ENCODE measurements at regions not wholly inside any gene's neighbourhood (a gene's known extent, or its start where the extent isn't known, plus 50 kb on each side); places are given as distances from the start of the nearest gene placed in this dataset.
"Not testable (repeated sequence)": the region's sequence is repeated elsewhere in the genome, so short reads cannot be mapped to it uniquely, and the experiment has no call there.

DNA sequence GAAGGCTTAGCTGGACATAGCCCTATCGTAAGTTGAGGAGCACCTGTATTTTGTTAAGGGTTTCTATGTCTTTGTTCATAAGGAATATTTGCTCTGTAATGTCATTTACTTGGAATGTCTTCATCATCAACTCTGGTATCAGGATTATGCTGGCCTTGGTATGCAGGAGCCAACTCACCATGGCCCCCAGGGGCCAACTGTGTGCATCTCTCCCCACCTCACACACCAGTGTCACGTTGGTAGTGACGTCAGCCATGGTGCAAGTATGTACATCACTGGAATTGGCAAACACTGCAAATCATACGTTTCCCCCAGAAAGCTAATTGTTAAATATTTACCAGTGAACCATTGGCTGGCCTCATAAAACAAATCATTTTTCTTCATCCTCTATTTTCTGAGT, 70.8 kb downstream of the YTHDF1 start:
- DNase-seq: no peak

DNA sequence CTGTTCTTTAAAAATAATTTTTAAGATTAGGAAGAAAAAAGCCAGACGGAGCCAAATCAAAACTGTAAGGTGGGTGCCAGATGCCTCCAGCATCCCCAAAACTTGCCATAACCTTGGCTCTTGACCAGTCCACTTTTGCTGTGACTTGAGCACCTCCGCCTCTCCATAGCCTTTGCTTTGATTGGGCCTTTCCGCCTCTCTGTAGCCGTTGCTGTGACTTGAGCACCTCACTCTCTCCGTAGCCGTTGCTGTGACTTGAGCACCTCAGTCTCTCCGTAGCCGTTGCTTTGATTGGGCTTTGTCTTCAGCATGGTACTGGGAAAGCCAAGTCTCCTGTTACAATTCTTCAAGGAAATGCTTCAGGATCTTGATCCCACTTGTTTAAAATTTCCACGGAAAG, 73.0 kb downstream of the YTHDF1 start:
- DNase-seq: no peak

DNA sequence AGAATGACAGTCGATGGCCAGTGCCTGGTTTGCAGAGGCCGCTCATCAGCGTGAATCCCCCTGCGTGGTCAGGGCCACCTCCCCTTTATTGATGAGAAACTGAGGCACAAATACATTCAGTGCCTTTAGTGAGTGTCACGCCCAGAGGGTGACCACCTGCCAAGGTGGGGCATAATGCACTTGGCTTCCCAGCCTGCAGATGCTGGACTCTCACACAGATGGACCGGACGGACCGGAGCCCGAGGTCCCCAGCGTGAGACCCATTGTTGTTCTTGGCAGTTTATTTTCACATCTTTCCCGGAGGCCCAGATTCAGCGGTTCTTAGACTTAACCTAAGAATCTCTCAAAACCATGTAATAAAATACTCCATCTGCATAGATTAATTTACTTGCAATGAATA, 74.4 kb downstream of the YTHDF1 start:
- no peak for DNase-seq

DNA sequence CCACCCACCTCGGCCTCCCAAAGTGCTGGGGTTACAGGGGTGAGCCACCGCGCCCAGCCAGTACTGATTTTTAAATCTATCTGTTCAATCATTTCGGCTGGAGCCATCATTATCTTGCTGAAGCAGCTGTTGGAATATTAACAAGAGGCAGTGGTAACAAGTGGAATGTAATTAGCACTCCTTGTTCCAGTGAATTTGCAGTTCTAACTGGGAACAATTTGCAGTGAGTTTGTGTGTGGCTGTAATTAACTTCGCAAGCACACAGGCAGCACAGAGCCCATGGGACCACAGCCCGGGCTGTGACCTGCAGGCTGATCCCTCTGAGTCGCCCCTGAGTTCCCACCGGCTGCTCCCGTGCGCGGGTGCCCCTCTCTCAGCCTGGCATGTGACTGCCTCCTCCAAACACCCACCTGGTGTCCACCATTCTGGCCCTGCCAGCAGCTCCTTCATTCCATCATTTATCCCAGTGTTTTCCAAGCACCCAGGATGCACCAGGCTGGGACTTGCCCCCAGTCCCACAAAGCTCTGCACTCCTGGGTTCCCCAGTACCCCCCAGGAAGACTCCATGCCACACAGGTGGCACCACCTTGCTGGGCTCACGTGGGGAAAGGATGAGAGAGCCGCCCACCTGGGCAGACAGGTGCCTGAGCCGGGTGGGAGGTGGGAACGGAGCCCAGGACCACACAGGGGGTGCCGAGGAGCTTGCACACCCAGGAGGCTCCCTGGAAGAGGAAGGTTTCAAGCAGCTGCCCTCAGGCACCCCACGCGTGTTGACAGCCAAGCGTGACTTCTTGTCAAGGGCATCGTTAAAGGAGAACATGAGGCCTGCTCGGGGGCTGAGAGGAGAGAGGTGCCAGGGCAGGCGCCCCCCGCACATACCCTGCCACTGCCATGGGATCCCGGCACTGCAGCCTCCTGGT, 75.2 kb downstream of the YTHDF1 start:
- DNase-seq: no peak

DNA sequence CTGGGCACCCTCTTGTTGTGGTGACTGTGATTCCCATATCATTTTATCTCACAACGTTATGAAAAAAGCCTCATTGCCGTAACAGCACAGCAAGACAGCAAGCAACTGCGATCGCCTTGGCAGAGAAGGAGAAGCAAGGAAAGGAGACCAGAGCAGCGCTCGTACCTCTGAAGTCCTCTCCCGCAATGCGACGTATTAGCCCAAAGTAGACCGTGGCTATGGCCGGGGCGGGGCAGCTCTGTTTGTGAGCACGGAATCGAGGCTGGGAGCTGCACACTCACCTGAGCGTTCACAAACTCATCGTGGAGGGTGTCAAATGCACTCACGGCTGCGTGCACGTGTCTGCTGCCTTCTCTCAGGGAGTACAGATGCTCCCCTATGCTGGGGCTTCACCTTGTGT, 76.1 kb downstream of the YTHDF1 start:
- no peak for DNase-seq

DNA sequence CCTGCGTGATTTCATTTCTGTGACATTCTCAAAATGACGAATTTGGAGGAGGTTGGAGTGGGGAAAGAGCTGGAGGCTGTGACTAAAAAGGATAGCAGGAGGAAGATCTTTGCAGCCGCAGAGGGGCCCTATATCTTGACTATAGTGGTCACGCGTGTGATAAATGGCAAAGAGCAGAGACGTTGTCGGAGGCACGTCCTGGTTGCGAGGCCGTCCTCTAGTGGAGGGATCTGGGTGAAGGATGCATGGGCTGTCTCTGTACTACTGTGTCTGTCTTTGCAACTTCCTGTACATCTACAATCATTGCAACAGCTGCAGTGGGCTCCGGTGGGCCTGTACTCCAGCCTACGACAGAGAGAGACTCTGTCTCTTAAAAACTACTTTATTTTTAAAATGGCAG, 76.6 kb downstream of the YTHDF1 start:
- DNase-seq: no peak

DNA sequence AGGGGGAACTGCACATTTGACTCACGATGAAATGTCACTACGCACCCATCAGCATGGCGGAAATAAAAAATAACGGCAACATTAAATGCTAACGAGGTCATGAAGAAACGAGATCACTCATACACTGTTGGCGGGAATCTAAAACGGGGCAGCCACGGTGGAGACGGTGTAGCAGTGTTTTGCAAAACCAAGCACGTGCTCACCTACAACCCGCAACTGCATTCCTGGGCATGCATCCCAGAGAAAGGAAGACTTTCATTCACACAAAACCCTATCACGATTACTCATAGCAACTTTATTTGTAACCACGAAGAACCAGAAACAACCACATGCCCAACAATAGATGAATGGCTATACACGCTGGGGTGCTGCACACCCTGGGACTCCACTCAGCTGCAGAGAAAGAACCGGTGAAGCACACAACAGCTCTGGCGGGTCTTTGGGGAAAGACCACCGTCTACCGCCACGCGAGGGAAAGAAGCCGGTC, 77.0 kb downstream of the YTHDF1 start:
- DNase-seq: no peak

DNA sequence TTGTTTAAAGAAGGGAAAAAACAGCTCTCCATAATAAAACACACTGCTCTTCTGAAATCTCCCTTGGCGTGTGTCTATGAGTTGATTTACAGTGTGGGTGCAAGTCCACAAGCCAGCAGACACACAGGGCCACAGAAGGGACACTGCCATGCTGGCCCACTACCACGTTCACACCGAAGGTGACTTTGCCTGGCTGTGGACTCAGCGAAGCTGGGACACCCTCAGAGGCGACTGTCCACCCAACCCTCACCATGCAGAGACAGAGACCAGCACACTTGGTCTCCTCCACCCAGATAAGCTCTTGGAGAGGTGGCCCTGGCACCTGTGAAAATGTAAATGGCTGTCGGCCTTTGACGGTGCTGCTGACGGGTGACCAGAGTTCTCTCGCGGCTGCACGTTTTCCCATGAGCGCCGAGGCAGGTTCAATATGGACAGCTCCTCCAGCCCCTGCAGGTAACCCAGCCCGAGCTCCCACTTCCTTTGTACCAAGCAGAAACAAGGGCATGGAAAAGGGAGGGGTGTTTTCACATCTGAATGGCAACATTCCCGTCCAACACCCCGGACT, 78.0 kb downstream of the YTHDF1 start:
- no peak for DNase-seq

DNA sequence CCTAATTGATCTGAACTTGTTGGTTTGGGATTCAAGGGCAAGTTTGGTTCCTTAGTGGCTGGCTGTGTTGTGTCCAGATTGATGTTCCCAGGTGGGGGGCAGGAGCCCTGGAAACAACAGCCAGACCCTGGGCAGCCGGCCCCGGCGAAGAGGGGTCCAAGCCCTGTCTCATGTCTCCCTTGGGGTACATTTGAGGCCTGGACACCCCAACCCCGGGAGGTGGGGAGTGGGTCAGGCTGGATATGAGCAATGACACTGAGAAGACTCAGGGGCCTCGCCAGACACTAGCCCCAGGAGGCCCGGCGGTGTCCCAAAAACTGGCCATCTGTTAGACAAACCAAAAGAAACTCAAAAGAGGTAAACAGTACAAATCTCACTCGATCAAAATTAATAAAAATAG, 79.6 kb downstream of the YTHDF1 start:
- DNase-seq: no peak

DNA sequence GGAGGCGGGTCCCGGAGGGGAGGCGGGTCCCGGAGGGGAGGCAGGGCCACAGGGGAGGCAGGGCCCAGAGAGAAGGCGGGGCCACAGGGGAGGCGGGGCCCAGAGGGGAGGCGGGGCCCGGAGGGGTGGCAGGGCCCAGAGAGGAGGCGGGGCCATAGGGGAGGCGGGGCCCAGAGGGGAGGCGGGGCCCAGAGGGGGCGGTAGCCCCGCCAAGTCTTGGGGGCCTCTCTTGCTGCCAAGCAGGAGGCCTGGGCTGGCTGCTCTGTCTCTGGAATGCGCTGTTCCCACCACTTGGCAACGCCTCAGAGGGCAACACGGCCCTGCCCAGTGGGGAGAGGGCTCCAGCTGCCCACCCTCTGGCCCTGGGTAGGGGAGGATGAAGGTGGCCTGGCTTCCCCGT, 80.5 kb downstream of the YTHDF1 start:
- DNase-seq: no peak

DNA sequence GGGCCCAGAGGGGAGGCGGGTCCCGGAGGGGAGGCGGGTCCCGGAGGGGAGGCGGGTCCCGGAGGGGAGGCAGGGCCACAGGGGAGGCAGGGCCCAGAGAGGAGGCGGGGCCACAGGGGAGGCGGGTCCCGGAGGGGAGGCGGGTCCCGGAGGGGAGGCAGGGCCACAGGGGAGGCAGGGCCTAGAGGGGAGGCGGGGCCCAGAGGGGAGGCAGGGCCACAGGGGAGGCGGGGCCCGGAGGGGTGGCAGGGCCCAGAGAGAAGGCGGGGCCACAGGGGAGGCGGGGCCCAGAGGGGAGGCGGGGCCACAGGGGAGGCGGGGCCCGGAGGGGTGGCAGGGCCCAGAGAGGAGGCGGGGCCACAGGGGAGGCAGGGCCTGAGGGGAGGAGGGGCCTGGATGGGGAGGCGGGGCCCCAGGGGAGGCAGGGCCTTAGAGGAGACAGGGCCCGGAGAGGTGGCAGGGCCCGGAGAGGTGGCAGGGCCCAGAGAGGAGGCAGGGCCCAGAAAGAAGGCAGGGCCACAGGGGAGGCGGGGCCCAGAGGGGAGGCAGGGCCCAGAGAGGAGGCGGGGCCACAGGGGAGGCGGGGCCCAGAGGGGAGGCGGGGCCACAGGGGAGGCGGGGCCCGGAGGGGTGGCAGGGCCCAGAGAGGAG, 81.1 kb downstream of the YTHDF1 start:
- not testable (repeated sequence) for DNase-seq

DNA sequence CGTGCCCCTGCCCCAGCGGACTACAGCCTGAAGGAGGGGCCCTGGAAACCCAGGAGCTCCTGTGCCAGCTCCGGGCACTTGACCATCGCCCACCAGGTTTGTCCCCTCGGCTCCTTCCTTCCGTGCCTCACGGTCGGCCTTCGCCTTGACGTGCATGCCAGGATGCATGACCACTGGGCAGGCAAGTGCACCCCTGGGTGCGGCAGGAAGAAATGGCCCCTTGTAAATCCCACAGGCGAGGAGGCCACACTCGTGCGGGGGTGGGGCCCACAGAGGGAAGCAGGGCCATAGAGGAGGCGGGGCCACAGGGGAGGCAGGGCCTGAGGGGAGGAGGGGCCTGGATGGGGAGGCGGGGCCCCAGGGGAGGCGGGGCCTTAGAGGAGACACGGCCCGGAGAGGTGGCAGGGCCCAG, 81.7 kb downstream of the YTHDF1 start:
- no peak for DNase-seq

DNA sequence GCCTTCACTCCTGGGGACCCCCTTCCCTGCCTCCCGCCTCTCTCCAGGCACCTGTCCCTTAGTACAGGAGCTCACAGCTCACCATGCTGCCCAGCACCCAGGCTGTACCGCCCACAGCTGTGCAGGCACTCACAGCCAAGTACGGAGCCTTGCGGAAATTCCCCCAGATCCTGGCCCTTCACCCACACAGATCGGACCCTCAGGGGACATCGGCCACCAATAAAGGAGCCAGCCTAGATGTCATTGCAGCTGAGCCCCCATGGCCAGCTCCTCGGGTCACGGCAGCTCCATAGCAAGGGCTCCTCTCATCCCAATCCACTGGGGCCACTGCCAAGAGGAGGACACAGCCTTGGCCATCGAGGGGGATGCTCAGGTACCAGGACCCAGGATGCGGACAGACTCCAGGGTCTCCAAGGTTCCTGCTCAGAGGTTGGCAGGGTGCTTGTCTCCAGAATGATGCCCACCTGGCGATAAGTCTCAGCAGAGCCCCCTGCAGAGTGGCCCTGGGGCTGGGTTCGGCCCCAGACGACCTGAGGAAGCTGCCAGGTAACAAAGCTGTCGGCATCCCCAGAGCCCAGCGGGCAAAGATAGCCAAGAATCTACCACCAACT, 82.3 kb downstream of the YTHDF1 start:
- no peak for DNase-seq

DNA sequence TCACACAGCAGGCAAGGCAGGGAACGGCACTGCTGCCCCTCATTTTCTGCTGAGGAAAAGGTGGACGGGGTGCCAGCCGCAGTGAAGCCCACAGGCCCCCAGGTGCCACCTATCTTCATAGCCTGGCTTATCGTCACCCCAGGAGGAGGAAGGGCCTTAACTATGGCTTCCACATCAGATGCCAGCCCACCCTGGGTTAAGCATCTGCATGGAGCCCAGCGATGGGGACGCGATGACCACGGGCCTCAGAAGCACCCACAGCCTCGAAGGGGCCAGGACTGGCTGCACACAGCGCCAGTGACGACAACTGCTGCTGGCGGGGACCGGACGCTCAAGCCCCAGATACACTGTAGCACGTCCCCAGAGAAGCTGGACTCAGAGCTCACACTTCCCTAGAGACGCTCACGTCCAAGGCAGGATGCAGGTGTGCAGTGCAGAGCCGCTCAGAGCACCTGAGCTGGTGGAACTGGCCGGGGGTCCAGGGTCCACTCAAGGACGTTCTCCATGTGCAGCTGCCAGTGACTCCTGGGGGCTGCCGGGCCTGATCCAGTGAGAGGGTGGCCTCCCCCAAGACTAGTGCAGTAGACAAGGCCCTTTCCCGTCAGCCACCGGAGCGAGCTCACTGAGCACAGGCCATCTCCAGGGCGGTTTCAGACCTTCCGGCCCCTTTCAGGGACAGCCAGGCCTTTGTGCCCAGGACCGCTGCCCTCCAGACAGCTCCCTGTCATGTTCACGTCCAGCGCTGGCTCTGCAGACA, 83.0 kb downstream of the YTHDF1 start:
- DNase-seq: no peak

DNA sequence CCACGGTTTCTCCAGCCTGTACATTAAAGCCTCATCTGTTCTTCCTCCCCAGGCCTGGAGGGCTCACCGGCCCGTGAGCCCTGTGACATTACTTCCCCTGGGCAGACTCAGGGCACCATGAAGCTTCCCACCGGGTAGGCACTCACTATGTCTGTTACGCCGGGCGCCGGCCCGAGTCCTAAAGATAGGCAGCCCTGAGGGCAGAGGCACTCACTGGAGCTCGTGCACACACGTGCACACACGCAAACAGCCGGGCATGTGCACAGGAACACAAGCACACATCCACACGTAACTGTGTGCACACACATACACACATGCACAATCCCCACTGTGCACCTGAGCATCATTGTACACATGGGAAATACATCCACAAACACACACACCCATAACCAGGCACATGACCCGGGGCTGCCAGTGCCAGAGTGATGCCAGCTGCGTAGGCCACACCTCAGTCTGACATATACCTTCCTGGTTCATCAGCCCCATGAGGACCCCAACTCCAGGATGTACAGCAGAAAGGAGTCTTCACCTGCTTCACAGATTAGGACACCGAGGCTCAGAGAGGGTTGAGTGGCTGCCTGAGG, 83.7 kb downstream of the YTHDF1 start:
- no peak for DNase-seq

DNA sequence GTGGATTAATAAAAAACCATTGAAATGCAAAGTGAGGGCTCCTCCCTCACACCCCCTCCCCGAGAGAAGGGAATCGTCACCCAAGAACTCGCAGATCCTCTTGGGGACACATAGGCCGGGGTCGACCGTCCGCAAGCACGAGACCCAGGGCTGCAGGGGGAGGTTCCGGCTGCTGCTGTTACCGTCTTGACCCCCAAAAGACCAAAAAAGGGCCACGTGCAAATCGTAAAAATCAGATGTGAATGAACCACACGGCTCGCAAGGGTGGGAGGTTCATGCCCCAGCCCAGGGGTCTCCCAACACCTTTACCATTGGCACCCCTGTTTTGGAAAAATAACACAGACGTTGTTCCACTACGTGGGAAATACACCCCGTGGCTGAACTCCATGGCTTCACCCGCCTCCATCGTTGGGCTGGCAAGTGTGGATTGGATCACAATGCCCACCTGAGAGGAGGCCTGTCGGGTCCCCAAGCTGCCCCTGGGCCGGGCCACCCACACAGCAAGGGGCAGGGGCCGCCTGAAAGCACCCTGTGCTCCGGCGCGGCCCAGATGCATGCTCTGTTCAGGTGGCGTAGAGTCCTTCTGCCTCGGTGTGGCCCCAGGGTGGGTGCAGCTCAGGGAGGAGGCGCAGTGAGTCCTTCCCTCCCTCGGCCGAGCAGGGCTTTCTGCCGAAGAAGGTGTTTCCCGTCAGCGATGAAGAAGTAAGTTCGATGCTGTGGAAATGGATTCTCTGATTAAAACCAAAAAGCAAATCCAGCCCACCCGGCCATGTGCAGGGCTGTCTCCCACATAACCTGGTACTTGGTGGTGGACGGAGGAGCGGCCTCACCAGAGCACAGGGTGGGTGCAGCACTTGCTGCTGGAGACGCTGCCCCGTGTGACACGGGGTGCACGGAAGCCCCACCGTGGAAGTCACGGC, 85.0 kb downstream of the YTHDF1 start:
- DNase-seq: no peak

DNA sequence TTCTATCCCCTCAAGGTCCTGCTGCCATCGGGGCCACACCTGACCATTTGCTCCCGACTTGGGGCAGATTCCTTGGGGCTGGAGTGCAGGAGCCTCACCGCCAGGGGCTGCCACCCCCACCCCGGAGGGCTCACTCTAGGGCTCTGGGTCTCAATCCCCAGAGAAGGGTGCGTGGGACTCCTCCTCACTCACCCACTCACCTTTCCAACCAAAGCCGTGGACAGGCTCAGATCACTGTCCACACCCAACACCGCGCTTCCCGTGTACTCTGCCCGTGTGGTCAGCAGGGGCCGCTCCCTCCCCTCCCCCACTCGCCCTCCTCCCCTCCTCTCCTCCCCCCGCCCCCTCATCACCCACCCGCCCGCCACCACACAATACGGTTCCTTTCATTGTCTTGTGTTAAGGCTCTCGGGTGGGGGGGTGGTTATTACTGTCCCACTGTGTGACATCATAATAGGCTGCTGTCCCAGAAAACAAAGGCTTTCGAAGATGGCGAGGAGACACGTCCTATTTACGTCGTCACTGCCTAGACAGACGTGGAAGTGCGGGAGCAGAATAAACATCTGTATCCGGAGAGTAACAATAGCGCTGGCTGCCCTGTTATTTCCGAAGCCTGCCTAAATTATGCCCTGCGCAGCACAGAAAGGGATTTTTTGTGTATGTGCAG, 85.8 kb downstream of the YTHDF1 start:
- DNase-seq: no peak

DNA sequence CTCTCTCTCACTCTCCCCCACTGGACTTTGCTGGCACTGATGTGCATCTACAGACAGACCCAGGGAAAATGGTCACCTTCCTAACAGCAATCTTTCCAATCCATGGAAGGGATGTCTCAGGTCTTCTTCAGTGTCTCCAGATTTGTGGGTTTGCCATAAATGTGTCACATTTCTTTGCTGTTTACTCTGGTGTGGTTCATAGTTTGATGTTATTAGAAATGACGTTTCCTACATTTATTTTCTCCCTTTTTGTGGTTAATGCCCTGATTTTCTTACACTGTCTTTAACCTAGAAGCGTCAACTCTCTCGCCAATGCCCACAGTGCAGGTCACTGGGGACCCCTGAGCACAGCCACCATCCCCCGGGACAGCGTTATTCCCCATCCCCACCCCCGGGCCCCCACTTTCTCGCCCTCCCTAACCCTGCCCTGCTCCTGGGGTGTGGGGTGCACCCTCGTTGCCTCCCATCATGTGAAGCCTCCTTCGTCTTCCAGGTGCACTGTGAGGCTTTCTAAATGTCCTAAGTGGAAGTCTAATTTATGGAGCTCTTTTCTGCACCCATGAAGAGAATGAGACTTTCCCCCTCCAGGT, 86.5 kb downstream of the YTHDF1 start:
- no peak for DNase-seq

DNA sequence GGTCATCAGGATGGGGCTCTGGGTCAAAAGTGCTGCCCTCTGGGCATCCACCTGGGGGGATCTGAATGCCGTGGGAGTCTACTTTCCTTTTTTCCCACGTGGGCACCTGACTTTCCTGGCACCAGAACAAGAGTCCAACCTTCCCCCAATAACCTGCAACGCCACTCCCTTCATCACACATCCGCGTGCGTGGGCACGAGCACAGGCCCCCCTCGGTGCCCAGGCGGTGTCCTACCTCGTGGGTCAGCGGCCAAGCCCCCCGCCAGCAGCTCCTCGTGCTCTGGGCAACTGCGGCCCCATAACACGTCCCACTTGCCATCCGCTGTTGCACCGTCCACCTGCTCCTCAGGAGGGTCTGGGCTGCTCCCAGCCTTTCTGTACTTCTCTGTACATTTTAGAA, 87.0 kb downstream of the YTHDF1 start:
- no peak for DNase-seq

DNA sequence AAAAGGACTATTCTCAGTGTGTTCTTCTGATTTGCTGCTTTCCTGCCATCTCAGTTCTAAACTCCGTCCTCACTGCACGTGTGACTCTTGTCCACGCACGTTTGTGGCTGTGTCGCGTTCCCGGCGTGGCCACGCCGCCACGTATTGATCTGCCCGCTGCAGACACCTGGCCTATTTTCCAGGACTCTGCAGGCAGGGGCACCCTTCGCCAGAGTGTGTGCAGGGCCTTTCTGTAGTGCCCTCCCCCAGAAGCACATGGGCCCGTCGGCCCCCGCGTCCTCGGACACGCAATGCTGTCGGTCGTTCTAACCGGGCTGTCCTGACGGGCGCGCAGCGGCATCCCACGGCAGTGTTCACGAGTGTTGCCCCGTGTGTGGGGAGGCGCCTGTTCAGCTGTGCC, 87.6 kb downstream of the YTHDF1 start:
- DNase-seq: no peak
